ENCODE measurements at regions not wholly inside any gene's neighbourhood (a gene's known extent, or its start where the extent isn't known, plus 50 kb on each side); places are given as distances from the start of the nearest gene placed in this dataset.

DNA sequence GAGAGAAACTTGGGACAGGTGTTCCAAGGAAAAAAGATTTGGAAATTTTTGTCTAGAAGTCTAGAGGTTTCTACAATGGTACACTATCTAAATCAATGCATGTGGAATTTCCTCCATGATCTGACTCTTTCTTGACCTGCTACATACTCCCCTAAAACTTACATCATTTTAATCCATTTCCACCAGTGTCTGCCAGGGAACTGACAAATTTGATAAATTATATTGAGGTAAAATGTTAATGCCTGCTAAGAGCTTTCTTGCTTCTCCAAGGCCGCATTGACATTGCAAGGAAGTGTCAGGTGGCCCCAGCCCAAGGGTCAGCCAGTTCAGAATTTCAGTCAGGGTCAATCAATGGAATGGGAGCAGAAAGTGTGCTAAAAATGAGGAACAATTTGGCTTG is 163.4 kb upstream of the FBXL17 start:
- TF ChIP-seq POLR2AphosphoS5 (IDR thresholded peaks at IDR 0.05; ENCODE audit: insufficient read depth, low read depth, low read length) (no peak), POLR2A (IDR thresholded peaks at IDR 0.05; ENCODE audit: low read depth, low read length) (no peak), MAX (IDR thresholded peaks at IDR 0.05; ENCODE audit: insufficient read depth, insufficient read length) (no peak), FOS (IDR thresholded peaks at IDR 0.05; ENCODE audit: borderline replicate concordance, insufficient read depth, low read length) (no peak), JUN (IDR thresholded peaks at IDR 0.05; ENCODE audit: borderline replicate concordance, insufficient read depth, insufficient read length, low read depth) (no peak), EZH2 (IDR thresholded peaks at IDR 0.05; ENCODE audit: borderline replicate concordance, low read depth, low read length, severe bottlenecking) (no peak)
- TF ChIP-seq, protein P1, sequence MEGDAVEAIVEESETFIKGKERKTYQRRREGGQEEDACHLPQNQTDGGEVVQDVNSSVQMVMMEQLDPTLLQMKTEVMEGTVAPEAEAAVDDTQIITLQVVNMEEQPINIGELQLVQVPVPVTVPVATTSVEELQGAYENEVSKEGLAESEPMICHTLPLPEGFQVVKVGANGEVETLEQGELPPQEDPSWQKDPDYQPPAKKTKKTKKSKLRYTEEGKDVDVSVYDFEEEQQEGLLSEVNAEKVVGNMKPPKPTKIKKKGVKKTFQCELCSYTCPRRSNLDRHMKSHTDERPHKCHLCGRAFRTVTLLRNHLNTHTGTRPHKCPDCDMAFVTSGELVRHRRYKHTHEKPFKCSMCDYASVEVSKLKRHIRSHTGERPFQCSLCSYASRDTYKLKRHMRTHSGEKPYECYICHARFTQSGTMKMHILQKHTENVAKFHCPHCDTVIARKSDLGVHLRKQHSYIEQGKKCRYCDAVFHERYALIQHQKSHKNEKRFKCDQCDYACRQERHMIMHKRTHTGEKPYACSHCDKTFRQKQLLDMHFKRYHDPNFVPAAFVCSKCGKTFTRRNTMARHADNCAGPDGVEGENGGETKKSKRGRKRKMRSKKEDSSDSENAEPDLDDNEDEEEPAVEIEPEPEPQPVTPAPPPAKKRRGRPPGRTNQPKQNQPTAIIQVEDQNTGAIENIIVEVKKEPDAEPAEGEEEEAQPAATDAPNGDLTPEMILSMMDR (IDR thresholded peaks at IDR 0.05; ENCODE audit: extremely low read depth in 1 of 2, insufficient read depth in 1 of 2, low read depth in 1 of 2, low read length in 2 of 2): no peak

Data from endothelial cell of umbilical vein (primary cell).